ENCODE measurements at regions not wholly inside any gene's neighbourhood (a gene's known extent, or its start where the extent isn't known, plus 50 kb on each side); places are given as distances from the start of the nearest gene placed in this dataset.

- TF ChIP-seq CTCF (IDR thresholded peaks at IDR 0.05 in 8 of 11, conservative IDR thresholded peaks at IDR 0.05 in 3 of 11): no peak
- TF ChIP-seq POLR2A (IDR thresholded peaks at IDR 0.05): no peak
Observed at GRCh38 chr10:92761571-92761970, 71.8 kb downstream of the HHEX start.

Measured in spleen (tissue), 7 donors.